ENCODE measurements at regions not wholly inside any gene's neighbourhood (a gene's known extent, or its start where the extent isn't known, plus 50 kb on each side); places are given as distances from the start of the nearest gene placed in this dataset.
A peak's percentile ranks its signal among the peaks of the same experiment; 100 is the strongest.
"Not testable (repeated sequence)": the region's sequence is repeated elsewhere in the genome, so short reads cannot be mapped to it uniquely, and the experiment has no call there.

GRCh38 chr11:29616611-29617010 lies 400.2 kb downstream of the KCNA4 start:
- DNase-seq, result no peak

DNA sequence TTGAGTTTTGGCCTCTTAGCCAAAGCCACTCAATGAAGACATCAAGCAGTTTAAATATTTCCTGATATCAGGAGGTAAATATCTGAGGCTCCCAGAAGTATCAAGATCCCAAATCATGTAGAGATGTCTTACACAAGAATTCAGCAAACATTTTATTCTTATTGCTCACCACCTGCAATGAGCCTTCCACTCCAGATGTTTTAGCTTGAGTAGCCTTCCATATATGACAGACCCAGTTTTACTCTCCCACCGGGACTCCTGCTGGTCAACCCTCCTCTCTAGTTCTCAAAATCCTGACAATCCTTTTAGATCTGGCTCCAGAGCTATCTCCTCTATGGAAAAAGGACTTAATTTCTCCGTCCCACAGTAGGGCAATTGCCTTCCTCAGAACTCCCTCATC lies 404.4 kb downstream of the KCNA4 start:
- DNase-seq, result no peak

- DNase-seq, result no peak
Observed at GRCh38 chr11:29606330-29607031, 410.3 kb downstream of the KCNA4 start.

DNA sequence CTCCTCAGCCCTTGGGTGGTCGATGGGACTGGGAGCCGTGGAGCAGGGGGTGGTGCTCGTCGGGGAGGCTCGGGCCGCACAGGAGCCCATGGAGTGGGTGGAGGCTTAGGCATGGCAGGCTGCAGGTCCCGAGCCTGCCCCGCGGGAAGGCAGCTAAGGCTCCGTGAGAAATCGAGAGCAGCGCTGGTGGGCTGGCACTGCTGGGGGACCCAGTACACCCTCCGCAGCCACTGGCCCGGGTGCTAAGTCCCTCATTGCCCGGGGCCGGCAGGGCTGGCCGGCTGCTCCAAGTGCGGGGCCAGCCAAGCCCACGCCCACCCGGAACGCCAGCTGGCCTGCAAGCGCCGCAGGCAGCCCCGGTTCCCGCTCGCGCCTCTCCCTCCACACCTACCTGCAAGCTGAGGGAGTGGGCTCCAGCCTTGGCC lies 416.7 kb downstream of the KCNA4 start:
- DNase-seq, result not testable (repeated sequence)

DNA sequence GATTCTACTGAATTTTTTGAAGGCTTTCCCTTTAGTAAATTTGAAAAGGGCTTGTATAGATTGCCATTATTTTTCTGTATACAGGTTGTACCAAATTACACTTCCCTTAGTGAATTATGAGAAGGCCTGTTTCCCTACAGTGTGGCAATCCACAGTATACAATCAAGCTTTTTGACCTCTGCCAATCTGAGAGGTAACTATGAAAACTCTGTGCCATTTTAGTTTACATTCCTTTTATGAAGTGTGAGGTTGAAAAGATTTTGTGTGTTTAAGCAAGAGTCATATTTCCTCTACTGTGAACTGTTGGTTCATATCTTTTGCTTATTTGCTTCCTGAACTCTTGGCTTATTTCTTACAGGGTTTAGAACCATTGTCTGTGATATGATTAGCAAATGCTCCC lies 432.5 kb downstream of the KCNA4 start:
- DNase-seq, result no peak

DNA sequence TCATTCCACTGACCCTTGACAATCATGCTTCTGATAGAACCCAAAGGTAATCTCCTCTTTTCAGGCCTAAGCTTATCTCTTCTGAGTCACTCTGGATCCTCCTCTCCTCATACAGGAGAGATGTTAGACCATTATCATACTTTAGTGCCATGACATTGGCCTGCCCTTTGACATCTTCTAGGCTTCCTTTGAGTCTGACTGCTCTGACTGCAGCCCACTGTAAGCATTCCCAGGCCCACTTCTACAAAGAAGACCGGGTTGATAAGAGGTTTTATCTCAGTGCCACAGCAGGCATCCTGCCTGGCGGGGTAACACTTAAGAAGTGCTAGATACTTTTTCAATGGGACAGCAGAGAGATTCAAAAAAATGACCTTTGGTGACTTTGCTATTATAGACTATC lies 438.0 kb downstream of the KCNA4 start:
- DNase-seq, result no peak

GRCh38 chr11:29564486-29564885 lies 452.3 kb downstream of the KCNA4 start:
- no peak for DNase-seq

GRCh38 chr11:29562183-29562582 lies 454.6 kb downstream of the KCNA4 start:
- no peak for DNase-seq

DNA sequence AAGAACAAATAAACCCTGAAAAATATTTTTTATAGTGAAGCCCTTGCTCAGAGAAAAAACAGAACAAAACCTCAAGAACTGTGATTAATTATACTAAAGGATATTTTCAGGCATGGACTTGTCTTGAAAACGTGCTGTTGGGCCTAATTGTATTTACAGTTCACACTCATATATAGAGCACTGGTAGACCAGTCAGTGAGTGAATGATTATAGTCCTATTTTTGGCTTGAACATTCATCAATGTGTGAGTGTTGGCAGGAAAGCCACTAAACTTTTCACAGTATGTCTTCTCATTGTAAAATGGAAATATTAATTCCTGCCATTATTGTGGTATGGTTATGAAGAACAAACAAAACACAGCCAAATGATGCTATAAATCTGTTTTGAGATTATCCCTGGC lies 462.8 kb downstream of the KCNA4 start:
- no peak for DNase-seq

- no peak for DNase-seq
Observed at GRCh38 chr11:29538339-29539036, 478.3 kb downstream of the KCNA4 start.

DNA sequence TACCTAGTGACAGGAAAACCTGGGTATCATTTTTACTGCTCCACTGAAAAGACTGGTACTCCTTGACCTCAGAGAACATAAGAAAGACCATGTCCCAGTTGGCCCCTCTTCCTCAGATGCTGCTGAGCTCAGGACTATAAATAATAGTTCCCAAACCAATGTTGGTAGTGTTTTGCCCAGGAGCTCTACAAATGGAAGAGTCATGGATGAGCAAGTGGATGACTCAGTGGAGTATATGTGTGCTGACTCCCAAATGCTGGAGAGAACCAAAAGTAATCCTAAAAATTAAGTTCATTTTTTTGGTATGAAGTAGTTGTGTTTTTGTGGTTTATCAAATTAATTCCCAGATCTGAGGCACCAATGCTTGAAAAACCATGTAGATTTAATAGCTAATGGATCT lies 482.0 kb downstream of the KCNA4 start:
- no peak for DNase-seq

GRCh38 chr11:29530961-29531360 lies 485.9 kb downstream of the KCNA4 start:
- no peak for DNase-seq

- peak; percentile 8 to 45 for DNase-seq
Observed at GRCh38 chr11:29527391-29527936, 489.4 kb downstream of the KCNA4 start.

DNA sequence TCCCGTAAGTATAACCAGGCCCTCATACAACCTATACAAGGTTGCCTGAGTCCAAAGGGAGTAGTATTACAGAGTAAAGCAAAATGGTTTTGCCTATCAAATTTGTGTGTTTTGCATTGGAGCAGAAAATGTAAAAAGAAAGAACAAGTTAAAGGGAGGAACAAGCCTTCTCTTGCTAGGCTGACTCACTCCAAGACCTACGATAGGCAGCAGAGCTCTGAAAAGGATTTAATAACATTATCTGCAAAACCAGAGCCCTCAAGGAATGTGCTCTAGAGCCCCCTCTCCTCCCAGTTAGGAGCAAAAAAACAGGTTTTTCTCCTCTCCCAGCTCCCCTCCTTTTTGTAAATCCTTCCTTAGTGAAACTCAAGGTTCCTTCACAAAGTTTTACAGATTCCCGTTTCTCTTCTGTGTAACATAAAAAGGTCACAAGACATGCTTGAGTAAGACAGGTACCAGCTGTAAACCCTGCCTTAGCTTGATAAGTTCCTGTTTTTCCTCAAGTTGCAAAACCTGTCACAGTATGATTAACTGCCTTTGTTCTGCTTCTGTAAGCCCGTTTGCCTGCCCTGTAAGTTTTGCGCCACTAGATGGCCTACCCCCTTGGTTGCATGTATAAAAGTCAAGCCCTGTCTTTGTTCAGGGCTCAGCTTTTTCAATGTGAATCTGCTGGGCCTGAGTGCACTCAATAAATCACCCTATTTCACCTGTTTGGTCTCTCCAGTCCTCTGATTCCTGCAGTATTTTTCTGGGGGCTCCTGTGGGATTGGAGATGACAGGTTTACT lies 498.2 kb downstream of the KCNA4 start:
- DNase-seq, result peak in 1 of 2 donors; percentile 57

GRCh38 chr11:29511394-29511793 lies 505.4 kb downstream of the KCNA4 start:
- DNase-seq, result no peak

DNA sequence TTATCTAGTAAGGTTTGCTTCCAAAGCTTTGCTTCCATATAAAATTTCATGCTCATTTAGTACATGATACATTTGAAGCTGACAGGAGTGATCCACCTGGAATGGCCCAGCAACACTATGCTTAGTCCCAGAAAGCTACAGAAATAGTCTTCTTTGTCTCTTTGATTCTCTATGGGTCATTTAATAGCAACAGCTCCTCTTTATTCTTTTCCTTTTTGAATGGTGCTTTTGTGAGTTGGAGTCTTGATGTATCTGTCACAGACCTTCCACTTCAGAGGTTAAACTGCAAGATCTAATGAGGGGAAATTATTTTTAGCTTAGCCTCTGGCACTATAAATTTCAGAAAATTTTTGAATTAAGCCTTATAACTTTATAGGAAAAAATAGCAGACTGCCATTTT lies 509.5 kb downstream of the KCNA4 start:
- DNase-seq, result no peak

DNA sequence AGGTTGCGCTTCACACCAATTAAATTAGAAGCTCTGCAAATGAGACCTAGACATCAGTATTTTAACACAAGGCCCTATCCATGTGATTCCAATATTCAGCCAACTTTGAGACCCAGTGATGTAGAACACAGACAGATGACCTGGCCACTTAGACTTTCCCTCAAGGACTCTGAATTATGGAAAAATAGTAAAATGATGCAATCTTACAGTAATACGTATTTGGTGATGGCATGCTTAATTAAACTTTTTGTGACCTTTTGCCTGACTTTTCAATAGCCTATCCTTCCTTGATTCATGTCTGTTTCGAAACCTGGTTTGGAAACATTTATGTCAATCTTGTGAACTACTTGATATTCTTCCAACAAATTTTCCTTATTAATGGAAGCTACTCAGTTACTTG lies 521.2 kb downstream of the KCNA4 start:
- DNase-seq, result no peak

DNA sequence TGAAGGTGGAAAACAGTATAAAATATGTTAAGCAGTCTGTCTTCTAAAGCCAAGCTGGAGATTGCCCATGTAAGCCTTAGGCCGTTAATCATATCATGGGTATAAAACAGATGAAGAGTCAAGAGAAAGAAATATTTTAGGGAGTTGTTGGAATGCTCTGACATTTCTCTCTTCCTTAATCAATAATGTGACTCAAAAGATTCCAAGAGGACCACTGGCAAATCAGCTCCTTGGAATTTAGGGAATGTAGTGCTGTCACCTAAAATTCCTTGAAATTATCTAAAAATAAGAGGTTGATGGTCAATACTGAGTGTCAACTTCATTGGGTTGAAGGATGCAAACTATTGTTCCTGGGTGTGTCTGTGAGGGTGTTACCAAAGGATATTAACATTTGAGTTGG lies 525.9 kb downstream of the KCNA4 start:
- no peak for DNase-seq

DNA sequence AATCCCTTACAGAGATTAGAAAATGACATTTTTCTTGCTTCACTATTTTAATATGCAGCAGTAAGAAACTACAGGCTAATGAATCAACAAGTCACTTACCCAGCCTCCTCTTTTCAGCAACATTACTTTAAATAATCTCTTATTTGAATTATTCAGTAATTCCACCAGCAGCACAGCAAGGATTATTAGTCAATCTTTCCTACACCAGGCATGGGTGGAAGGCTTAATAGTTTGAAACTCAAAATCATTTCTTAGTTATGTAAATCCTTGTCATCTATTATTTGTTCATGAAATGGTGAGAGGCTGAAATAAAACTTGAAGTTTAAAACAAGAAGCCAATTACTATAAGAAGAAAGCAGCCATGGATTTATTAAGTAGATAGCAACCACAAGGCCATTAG lies 530.5 kb downstream of the KCNA4 start:
- DNase-seq, result no peak

- DNase-seq, result no peak
Observed at GRCh38 chr11:29485641-29486040, 531.2 kb downstream of the KCNA4 start.

DNA sequence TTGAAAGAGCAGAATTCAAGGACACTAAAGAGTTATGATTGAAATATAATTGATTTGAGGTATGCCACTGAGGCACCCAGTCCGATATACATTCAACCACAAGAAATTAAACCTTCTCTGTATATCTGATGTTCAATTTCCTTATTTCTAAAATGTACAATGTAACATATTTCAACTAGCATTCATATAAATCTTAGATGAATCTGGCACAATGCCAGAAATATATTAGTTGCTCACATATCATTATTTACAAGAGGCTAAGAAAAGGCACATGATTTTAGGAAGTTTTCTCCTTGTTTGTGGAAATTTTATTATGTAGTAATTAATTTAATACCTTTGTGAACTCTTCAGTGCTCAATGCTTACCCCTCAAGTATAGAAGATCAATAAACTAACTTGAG lies 532.3 kb downstream of the KCNA4 start:
- DNase-seq, result no peak

DNA sequence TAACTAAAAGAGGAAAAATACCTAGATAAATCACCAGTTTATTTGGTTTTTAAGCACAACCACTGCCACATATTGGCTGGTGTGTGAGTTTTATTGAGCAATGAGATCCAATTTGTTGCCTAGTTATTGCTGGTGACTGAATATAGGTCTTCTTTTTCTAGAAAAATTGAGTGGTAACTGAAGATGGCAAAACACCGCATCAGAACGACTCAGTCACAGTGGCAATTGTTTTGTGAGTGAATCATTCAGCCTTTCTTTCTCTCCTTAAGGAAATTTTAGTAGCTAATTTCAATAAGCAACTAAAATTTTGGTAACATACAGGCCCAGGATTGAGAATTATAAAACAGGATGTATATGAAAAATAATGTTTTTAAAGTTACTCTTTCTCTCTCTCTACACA lies 533.0 kb downstream of the KCNA4 start:
- DNase-seq, result no peak

DNA sequence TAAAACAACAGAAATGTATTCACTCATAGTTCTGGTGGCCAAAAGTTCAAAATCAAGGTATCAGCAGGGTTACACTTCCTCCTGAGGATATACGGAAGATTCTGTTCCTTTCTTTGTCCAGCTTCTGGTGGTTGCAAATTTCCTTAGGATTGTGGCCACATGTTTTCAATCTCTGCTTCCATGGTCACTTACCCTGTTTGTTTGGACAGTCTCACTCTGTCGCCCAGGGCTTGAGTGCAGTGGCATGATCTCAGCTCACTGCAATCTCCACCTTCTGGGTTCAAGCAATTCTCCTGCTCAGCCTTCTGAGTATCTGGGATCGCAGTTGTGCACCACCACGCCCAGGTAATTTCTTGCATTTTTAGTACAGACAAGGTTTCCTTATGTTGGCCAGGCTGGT lies 534.3 kb downstream of the KCNA4 start:
- no peak for DNase-seq

GRCh38 chr11:29481738-29482137 lies 535.1 kb downstream of the KCNA4 start:
- DNase-seq, result no peak

Data from CD4-positive, alpha-beta T cell treated with Interleukin-4 for 1 hour (primary cell).